ENCODE measurements at regions not wholly inside any gene's neighbourhood (a gene's known extent, or its start where the extent isn't known, plus 50 kb on each side); places are given as distances from the start of the nearest gene placed in this dataset.

DNA sequence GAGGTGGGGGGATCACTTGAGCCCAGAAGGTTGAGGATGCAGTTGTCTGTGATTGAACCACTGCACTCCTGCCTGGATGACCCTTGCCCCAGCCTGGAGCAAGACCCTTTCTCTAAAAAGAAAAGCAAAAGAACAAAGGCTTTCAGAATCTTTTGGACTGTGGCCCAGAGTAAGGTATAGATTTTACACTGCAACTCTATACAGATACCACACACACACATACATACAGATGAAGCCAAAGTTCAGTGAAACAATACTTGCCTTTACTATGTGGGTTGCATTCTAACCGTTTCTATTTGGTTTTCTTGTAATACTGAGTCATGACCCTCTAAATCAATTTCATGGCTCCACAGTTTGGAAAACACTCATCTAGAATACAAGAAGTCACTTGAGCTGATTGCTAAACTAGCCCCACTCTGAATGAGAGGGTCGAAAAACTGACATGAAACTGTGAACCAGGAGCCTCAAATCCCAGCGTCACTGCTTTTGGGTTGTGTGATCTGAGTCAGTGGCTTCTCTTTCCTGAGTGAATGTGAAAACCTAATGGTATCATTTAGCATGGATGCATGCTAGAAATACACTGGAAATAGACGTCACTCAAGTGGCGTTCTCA, 756.1 kb downstream of the UQCRFS1 start:
- no peak for DNase-seq (ENCODE audit: extremely low spot score)
- POLR2A ChIA-PET = no interaction called here
- CTCF ChIA-PET = no interaction called here
- TF ChIP-seq, protein P1, sequence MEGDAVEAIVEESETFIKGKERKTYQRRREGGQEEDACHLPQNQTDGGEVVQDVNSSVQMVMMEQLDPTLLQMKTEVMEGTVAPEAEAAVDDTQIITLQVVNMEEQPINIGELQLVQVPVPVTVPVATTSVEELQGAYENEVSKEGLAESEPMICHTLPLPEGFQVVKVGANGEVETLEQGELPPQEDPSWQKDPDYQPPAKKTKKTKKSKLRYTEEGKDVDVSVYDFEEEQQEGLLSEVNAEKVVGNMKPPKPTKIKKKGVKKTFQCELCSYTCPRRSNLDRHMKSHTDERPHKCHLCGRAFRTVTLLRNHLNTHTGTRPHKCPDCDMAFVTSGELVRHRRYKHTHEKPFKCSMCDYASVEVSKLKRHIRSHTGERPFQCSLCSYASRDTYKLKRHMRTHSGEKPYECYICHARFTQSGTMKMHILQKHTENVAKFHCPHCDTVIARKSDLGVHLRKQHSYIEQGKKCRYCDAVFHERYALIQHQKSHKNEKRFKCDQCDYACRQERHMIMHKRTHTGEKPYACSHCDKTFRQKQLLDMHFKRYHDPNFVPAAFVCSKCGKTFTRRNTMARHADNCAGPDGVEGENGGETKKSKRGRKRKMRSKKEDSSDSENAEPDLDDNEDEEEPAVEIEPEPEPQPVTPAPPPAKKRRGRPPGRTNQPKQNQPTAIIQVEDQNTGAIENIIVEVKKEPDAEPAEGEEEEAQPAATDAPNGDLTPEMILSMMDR (IDR thresholded peaks at IDR 0.05; ENCODE audit: control extremely low read depth, extremely low read depth, low read depth, missing control alignments) = no peak

GRCh38 chr19:28456252-28456651, 756.7 kb downstream of the UQCRFS1 start:
- ChIA-PET POLR2A (no interaction called here), CTCF (interaction anchor here (1.1 to 1.4 kb wide), 2 partner anchors 8 to 13 kb away, joined by 5 to 7 read pairs; no protein-coding TSS in a partner anchor)
- DNase-seq (ENCODE audit: extremely low spot score) = no peak
- TF ChIP-seq, protein P1 (IDR thresholded peaks at IDR 0.05; ENCODE audit: control extremely low read depth, extremely low read depth, low read depth, missing control alignments) = no peak

GRCh38 chr19:28454083-28454482, 758.9 kb downstream of the UQCRFS1 start:
- POLR2A ChIA-PET = no interaction called here
- DNase-seq (ENCODE audit: extremely low spot score) = no peak
- CTCF ChIA-PET = no interaction called here
- TF ChIP-seq, protein P1 (IDR thresholded peaks at IDR 0.05; ENCODE audit: control extremely low read depth, extremely low read depth, low read depth, missing control alignments) = no peak

- ChIA-PET POLR2A (no interaction called here), CTCF (no interaction called here)
- TF ChIP-seq, protein P1 (IDR thresholded peaks at IDR 0.05; ENCODE audit: control extremely low read depth, extremely low read depth, low read depth, missing control alignments) = no peak
- no peak for DNase-seq (ENCODE audit: extremely low spot score)
Measured at GRCh38 chr19:28453420-28453819, 759.5 kb downstream of the UQCRFS1 start.

- TF ChIP-seq, protein P1 (IDR thresholded peaks at IDR 0.05; ENCODE audit: control extremely low read depth, extremely low read depth, low read depth, missing control alignments) = no peak
- no peak for DNase-seq (ENCODE audit: extremely low spot score)
- ChIA-PET CTCF (no interaction called here), POLR2A (no interaction called here)
Measured at GRCh38 chr19:28449803-28450202, 763.1 kb downstream of the UQCRFS1 start.

DNA sequence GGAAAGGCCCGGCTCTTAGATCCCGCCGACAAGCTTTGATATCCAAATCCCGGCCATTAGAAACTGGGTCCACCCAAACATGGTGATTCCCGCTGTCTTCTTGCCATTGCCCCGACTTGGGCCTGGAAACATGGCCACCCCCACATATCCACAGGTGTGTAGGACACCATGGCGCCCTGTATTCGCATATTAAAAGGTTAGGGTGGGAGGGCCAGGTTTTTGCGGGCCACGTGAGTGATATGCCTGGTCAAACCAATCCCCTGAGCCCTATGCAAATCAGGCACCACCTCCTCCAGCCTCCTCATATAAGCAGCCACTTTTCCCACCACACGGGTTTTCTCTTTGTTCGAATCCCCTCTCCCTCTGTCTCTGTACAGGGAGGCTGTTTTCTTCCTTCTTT, 766.4 kb downstream of the UQCRFS1 start:
- ChIA-PET POLR2A (no interaction called here), CTCF (no interaction called here)
- TF ChIP-seq, protein P1 (IDR thresholded peaks at IDR 0.05; ENCODE audit: control extremely low read depth, extremely low read depth, low read depth, missing control alignments) = no peak
- DNase-seq (ENCODE audit: extremely low spot score) = no peak

DNA sequence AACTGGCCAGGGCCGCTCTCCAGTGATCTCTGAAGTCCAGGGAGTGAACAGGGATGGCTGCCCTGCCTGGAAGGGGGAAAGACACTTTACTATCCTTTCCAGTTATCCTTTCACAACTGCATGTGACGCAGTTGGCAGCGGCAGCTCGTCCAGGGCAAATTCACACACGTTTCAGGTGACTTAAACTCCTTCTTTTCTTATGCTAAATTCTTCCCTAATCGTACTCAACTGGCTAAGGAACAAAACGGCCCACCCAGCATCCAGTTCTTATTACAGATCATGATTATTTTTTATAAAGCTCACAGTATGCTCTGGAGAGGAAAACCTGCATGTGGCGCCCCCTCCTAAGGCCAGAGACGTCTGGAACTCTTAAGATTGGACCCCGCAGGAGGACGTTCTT, 767.1 kb downstream of the UQCRFS1 start:
- TF ChIP-seq, protein P1 (IDR thresholded peaks at IDR 0.05; ENCODE audit: control extremely low read depth, extremely low read depth, low read depth, missing control alignments) = no peak
- no peak for DNase-seq (ENCODE audit: extremely low spot score)
- ChIA-PET POLR2A (no interaction called here), CTCF (no interaction called here)
